Astrocyte (in vitro differentiated cells and primary cell): ENCODE measurements at regions not wholly inside any gene's neighbourhood (a gene's known extent, or its start where the extent isn't known, plus 50 kb on each side); places are given as distances from the start of the nearest gene placed in this dataset.

Experiments used
- EZH2 ChIP-seq: IDR thresholded peaks from 2 replicates; pipeline ENCODE4 v1.6.1; 2012; ENCODE audit warnings: mild to moderate bottlenecking, low read length, inconsistent platforms; ENCODE audit not compliant: insufficient read depth
- TF ChIP-seq, protein P1 (sequence below): IDR thresholded peaks from 2 replicates; pipeline ENCODE4 v1.5.1; 2011; ENCODE audit warnings: low read depth, mild to moderate bottlenecking, inconsistent platforms, low read length, moderate library complexity; ENCODE audit not compliant: insufficient read depth

DNA sequence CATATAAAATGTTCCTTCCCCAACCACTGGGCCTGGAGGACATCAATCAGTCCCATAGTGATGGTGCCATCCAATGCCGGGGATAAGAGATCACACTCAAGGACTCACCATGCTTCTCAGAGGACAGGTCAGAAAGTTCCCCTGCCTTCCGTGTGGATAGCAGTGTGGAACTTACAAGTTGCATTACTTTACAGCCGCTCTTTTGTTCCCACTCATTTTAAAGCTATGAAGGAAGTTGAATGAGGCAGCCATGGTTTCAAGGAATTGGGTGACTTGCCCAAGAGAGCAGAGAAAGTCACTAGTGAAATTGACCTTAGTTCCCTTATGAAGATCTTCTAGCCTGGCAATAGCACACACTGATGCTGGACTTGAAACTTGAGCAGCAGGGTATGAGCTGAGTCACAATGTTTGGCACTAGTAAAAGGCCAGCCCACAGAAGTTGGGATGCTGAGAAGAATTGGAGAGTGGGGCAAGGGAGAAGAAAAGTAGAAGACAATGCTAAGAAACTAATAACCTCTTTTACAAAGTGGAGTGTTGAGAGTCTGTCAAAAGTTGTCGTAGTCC is 78.7 kb downstream of the CXCL12 start:
- TF ChIP-seq, protein P1, sequence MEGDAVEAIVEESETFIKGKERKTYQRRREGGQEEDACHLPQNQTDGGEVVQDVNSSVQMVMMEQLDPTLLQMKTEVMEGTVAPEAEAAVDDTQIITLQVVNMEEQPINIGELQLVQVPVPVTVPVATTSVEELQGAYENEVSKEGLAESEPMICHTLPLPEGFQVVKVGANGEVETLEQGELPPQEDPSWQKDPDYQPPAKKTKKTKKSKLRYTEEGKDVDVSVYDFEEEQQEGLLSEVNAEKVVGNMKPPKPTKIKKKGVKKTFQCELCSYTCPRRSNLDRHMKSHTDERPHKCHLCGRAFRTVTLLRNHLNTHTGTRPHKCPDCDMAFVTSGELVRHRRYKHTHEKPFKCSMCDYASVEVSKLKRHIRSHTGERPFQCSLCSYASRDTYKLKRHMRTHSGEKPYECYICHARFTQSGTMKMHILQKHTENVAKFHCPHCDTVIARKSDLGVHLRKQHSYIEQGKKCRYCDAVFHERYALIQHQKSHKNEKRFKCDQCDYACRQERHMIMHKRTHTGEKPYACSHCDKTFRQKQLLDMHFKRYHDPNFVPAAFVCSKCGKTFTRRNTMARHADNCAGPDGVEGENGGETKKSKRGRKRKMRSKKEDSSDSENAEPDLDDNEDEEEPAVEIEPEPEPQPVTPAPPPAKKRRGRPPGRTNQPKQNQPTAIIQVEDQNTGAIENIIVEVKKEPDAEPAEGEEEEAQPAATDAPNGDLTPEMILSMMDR: no peak
- TF ChIP-seq EZH2: no peak
